NB4 (cell line): ENCODE measurements at regions not wholly inside any gene's neighbourhood (a gene's known extent, or its start where the extent isn't known, plus 50 kb on each side); places are given as distances from the start of the nearest gene placed in this dataset.

ENCODE experiments used
- MAX ChIP-seq: IDR thresholded peaks from 2 replicates; pipeline ENCODE4 v1.6.1; 2011; ENCODE audit warnings: low read depth, low read length
- POLR2A ChIP-seq: IDR thresholded peaks from 2 replicates; pipeline ENCODE4 v1.6.1; 2011; ENCODE audit warnings: mild to moderate bottlenecking; ENCODE audit not compliant: insufficient read length; ENCODE audit errors: extremely low read depth
- TF ChIP-seq, protein P1 (sequence below): IDR thresholded peaks from one replicate; pipeline ENCODE4 v1.5.1; 2012; ENCODE audit warnings: low read depth, low read length

DNA sequence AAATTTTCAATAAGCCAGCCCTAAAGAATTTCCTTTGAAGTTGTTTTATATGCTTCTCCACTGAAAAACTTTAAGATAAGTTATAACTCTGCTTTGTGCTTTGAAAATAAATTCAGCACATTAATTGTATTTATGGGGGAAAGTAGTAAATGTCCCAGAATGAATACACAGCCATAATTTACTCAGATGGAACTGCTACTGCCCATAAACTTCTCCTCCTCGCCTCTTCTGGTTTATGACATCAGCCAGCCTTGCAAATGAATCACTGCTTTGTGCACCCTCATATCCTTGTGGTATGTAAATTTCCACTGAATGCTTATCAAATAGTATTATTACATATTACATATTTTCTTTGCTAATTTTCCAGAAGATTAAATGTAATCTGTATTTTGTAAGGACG is 302.0 kb downstream of the DIPK2A start:
- TF ChIP-seq MAX: no peak
- no peak for TF ChIP-seq POLR2A
- TF ChIP-seq, protein P1, sequence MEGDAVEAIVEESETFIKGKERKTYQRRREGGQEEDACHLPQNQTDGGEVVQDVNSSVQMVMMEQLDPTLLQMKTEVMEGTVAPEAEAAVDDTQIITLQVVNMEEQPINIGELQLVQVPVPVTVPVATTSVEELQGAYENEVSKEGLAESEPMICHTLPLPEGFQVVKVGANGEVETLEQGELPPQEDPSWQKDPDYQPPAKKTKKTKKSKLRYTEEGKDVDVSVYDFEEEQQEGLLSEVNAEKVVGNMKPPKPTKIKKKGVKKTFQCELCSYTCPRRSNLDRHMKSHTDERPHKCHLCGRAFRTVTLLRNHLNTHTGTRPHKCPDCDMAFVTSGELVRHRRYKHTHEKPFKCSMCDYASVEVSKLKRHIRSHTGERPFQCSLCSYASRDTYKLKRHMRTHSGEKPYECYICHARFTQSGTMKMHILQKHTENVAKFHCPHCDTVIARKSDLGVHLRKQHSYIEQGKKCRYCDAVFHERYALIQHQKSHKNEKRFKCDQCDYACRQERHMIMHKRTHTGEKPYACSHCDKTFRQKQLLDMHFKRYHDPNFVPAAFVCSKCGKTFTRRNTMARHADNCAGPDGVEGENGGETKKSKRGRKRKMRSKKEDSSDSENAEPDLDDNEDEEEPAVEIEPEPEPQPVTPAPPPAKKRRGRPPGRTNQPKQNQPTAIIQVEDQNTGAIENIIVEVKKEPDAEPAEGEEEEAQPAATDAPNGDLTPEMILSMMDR: no peak
